Upper lobe of right lung (tissue), 1 donor: ENCODE measurements at regions not wholly inside any gene's neighbourhood (a gene's known extent, or its start where the extent isn't known, plus 50 kb on each side); places are given as distances from the start of the nearest gene placed in this dataset.

Experiments used
- ATAC-seq: fragments of 200-7000 bp; cut with Tn5 transposase; one replicate; pipeline ENCODE4 v1.9.1; 2020; ENCODE audit warnings: mild to moderate bottlenecking, moderate library complexity
- DNase-seq: peaks from one replicate; pipeline ENCODE4 v3.0.0-alpha.2; 2020
- H3K27ac ChIP-seq: fragments of 200-600 bp; one replicate; pipeline ENCODE4 v1.8.0; 2022
- H3K27me3 ChIP-seq: fragments of 200-600 bp; one replicate; pipeline ENCODE4 v1.8.0; 2022; ENCODE audit warnings: mild to moderate bottlenecking
- H3K36me3 ChIP-seq: fragments of 200-600 bp; one replicate; pipeline ENCODE4 v1.8.0; 2022
- H3K4me1 ChIP-seq: fragments of 200-600 bp; one replicate; pipeline ENCODE4 v1.8.0; 2022
- H3K4me3 ChIP-seq: fragments of 200-600 bp; one replicate; pipeline ENCODE4 v1.8.0; 2022; ENCODE audit warnings: mild to moderate bottlenecking
- H3K9me3 ChIP-seq: fragments of 200-600 bp; one replicate; pipeline ENCODE4 v1.8.0; 2022
- intact Hi-C: fragments of 100-400 bp; cut with DNase I; formaldehyde crosslinking; loops from one replicate; pipeline ENCODE4 v1.11.0; 2022
- TF ChIP-seq, protein P1 (sequence below): fragments of 200-600 bp; IDR thresholded peaks from one replicate; pipeline ENCODE4 v1.8.0; 2022; ENCODE audit warnings: antibody characterized with exemption
- donor health status: DM: no; HTN: yes; CAD: no; lungs with severe emphysema.

DNA sequence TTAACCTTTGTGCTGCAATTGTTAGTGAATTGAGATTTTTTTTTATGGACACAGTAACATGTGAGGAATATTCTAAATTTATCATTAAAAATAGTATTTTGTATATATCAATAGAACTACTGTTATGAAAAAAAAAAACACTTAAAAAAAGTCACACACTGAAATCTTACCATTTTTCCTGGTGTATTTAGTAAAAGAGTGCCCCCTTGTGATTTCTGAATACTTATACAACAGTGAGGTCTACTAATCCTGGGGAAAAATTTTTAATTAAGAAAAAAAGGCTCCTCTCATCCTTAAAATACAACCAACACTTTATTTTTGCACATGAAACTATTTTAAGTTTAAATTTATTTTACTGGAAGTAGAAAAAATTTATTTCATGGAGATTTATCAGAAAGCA lies 56.4 kb upstream of the SPOCK3 start:
- TF ChIP-seq, protein P1, sequence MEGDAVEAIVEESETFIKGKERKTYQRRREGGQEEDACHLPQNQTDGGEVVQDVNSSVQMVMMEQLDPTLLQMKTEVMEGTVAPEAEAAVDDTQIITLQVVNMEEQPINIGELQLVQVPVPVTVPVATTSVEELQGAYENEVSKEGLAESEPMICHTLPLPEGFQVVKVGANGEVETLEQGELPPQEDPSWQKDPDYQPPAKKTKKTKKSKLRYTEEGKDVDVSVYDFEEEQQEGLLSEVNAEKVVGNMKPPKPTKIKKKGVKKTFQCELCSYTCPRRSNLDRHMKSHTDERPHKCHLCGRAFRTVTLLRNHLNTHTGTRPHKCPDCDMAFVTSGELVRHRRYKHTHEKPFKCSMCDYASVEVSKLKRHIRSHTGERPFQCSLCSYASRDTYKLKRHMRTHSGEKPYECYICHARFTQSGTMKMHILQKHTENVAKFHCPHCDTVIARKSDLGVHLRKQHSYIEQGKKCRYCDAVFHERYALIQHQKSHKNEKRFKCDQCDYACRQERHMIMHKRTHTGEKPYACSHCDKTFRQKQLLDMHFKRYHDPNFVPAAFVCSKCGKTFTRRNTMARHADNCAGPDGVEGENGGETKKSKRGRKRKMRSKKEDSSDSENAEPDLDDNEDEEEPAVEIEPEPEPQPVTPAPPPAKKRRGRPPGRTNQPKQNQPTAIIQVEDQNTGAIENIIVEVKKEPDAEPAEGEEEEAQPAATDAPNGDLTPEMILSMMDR: peak; percentile 38
- no peak overlapping the region for H3K4me3 ChIP-seq
- no peak overlapping the region for H3K27ac ChIP-seq
- no peaks in the 10 kb centered on the region for H3K9me3 ChIP-seq
- ATAC-seq: no peak
- H3K36me3 ChIP-seq: no peaks in the 10 kb centered on the region
- no peaks in the 10 kb centered on the region for H3K4me1 ChIP-seq
- no peak for DNase-seq
- H3K27me3 ChIP-seq: no peaks in the 10 kb centered on the region
- intact Hi-C loops: no loop called here

- ATAC-seq (no peak), DNase-seq (no peak)
- no peaks in the 10 kb centered on the region for H3K4me1 ChIP-seq
- no peaks in the 10 kb centered on the region for H3K36me3 ChIP-seq
- H3K27me3 ChIP-seq: no peaks in the 10 kb centered on the region
- intact Hi-C loops: no loop called here
- TF ChIP-seq, protein P1: no peak
- H3K9me3 ChIP-seq: no peaks in the 10 kb centered on the region
- no peak overlapping the region for H3K4me3 ChIP-seq
- H3K27ac ChIP-seq: no peak overlapping the region
Measured at GRCh38 chr4:167308876-167309275, 74.6 kb upstream of the SPOCK3 start.

- Histone ChIP-seq H3K36me3 (no peaks in the 10 kb centered on the region), H3K4me1 (no peaks in the 10 kb centered on the region), H3K9me3 (no peaks in the 10 kb centered on the region), H3K27ac (no peak overlapping the region), H3K27me3 (no peaks in the 10 kb centered on the region), H3K4me3 (no peak overlapping the region)
- TF ChIP-seq, protein P1: no peak
- intact Hi-C loops: no loop called here
- no peak for ATAC-seq
- no peak for DNase-seq
Measured at GRCh38 chr4:167321299-167321698, 87.0 kb upstream of the SPOCK3 start.

GRCh38 chr4:167339781-167340180 lies 105.5 kb upstream of the SPOCK3 start:
- Histone ChIP-seq H3K36me3 (no peaks in the 10 kb centered on the region), H3K27me3 (no peaks in the 10 kb centered on the region), H3K9me3 (no peaks in the 10 kb centered on the region), H3K27ac (no peak overlapping the region), H3K4me3 (no peak overlapping the region), H3K4me1 (no peaks in the 10 kb centered on the region)
- intact Hi-C loops: no loop called here
- ATAC-seq (no peak), DNase-seq (no peak)
- TF ChIP-seq, protein P1: no peak

DNA sequence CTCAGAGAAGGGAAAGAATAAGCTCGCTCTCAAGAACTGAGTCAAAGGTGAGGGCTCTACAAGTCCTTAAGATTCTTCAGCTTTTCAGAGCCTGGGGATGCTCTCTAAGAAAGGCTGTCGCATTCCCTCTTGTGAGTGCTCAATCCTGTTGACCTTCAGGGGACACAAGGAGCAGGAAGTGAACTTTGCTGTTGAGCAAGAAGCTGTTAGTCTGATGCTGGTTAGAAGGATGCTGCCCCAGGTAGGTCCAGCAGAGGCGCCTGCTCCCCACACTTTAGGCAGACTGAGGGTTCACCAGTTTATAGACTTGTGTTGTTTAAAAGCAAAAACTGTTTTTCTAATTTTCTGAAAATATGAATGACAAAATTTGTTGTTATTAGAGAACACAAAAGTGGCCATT lies 125.4 kb upstream of the SPOCK3 start:
- intact Hi-C loops: no loop called here
- H3K36me3 ChIP-seq: no peaks in the 10 kb centered on the region
- no peak overlapping the region for H3K4me3 ChIP-seq
- no peak for ATAC-seq
- no peak for DNase-seq
- no peaks in the 10 kb centered on the region for H3K9me3 ChIP-seq
- H3K4me1 ChIP-seq: no peaks in the 10 kb centered on the region
- H3K27ac ChIP-seq: no peak overlapping the region
- no peaks in the 10 kb centered on the region for H3K27me3 ChIP-seq
- TF ChIP-seq, protein P1: no peak
